Brain pericyte (primary cell): ENCODE measurements at regions not wholly inside any gene's neighbourhood (a gene's known extent, or its start where the extent isn't known, plus 50 kb on each side); places are given as distances from the start of the nearest gene placed in this dataset.

Experiments
- DNase-seq: peaks from one replicate; pipeline ENCODE4 v3.0.0-alpha.2; 2012; ENCODE audit warnings: low read depth, low spot score

- DNase-seq = no peak
These were observed 324.0 kb downstream of the DIPK2A start for GRCh38 chr3:144295613-144296012.

- DNase-seq = no peak
These were observed 325.2 kb downstream of the DIPK2A start for GRCh38 chr3:144296808-144297207.

GRCh38 chr3:144301863-144302262 is 330.2 kb downstream of the DIPK2A start:
- no peak for DNase-seq

- DNase-seq = no peak
These were observed 336.3 kb downstream of the DIPK2A start for GRCh38 chr3:144307951-144308350.

- DNase-seq = peak; percentile 30
These were observed 336.8 kb downstream of the DIPK2A start for GRCh38 chr3:144308396-144308795.

- DNase-seq = no peak
These were observed 341.1 kb downstream of the DIPK2A start for GRCh38 chr3:144312702-144313101.

- no peak for DNase-seq
These were observed 343.3 kb downstream of the DIPK2A start for GRCh38 chr3:144314946-144315345.

GRCh38 chr3:144317961-144318360 is 346.3 kb downstream of the DIPK2A start:
- DNase-seq = no peak

GRCh38 chr3:144324076-144324475 is 352.5 kb downstream of the DIPK2A start:
- no peak for DNase-seq

GRCh38 chr3:144332868-144333267 is 361.2 kb downstream of the DIPK2A start:
- no peak for DNase-seq

GRCh38 chr3:144341471-144341870 is 369.8 kb downstream of the DIPK2A start:
- no peak for DNase-seq

- no peak for DNase-seq
These were observed 371.7 kb downstream of the DIPK2A start for GRCh38 chr3:144343343-144343742.

- DNase-seq = no peak
These were observed 372.2 kb downstream of the DIPK2A start for GRCh38 chr3:144343777-144344176.

- DNase-seq = no peak
These were observed 373.4 kb downstream of the DIPK2A start for GRCh38 chr3:144344925-144345548.

GRCh38 chr3:144350125-144350524 is 378.5 kb downstream of the DIPK2A start:
- no peak for DNase-seq

GRCh38 chr3:144351011-144351410 is 379.4 kb downstream of the DIPK2A start:
- no peak for DNase-seq

- DNase-seq = no peak
These were observed 380.2 kb downstream of the DIPK2A start for GRCh38 chr3:144351773-144352365.

- no peak for DNase-seq
These were observed 386.6 kb downstream of the DIPK2A start for GRCh38 chr3:144358191-144358590.

- DNase-seq = no peak
These were observed 389.4 kb downstream of the DIPK2A start for GRCh38 chr3:144361002-144361401.

GRCh38 chr3:144362126-144362525 is 390.5 kb downstream of the DIPK2A start:
- no peak for DNase-seq

GRCh38 chr3:144363856-144364255 is 392.2 kb downstream of the DIPK2A start:
- no peak for DNase-seq

GRCh38 chr3:144364737-144365136 is 393.1 kb downstream of the DIPK2A start:
- DNase-seq = no peak

GRCh38 chr3:144369129-144369879 is 397.7 kb downstream of the DIPK2A start:
- no peak for DNase-seq
